CD8-positive, alpha-beta memory T cell (primary cell): ENCODE measurements at regions not wholly inside any gene's neighbourhood (a gene's known extent, or its start where the extent isn't known, plus 50 kb on each side); places are given as distances from the start of the nearest gene placed in this dataset.
"Not testable (repeated sequence)": the region's sequence is repeated elsewhere in the genome, so short reads cannot be mapped to it uniquely, and the experiment has no call there.

ENCODE experiments used
- CTCF ChIA-PET: fragments of 350-600 bp; sonication (Branson Sonifier 250); formaldehyde crosslinking; loops from one replicate; lab custom pipeline; 2021; ENCODE audit warnings: antibody characterized with exemption; lab: Charles Lee
- POLR2A ChIA-PET: fragments of 350-600 bp; sonication (Branson Sonifier 250); formaldehyde crosslinking; loops from one replicate; lab custom pipeline; 2021; ENCODE audit warnings: antibody characterized with exemption; lab: Charles Lee
- DNase-seq, 5 donors: peaks; one replicate each; pipeline versions ENCODE4 v3.0.0 to v3.0.0-alpha.2; 2020 to 2022; ENCODE audit warnings: mixed read lengths in 1 of 5
- H3K27ac ChIP-seq: one replicate; pipeline ENCODE4 v1.7.0; 2013; ENCODE audit warnings: low read depth, mild to moderate bottlenecking, low read length, moderate library complexity
- H3K27me3 ChIP-seq: 2 replicates; pipeline ENCODE4 v1.7.0; 2013; ENCODE audit warnings: low read length, mild to moderate bottlenecking; ENCODE audit not compliant: insufficient read depth, poor library complexity, severe bottlenecking
- H3K36me3 ChIP-seq: 2 replicates; pipeline ENCODE4 v1.7.0; 2013; ENCODE audit warnings: mild to moderate bottlenecking, low read length, moderate library complexity; ENCODE audit not compliant: insufficient read depth
- H3K4me1 ChIP-seq: 2 replicates; pipeline ENCODE4 v1.7.0; 2013; ENCODE audit warnings: mild to moderate bottlenecking, low read length, moderate library complexity; ENCODE audit not compliant: insufficient read depth
- H3K4me3 ChIP-seq: 2 replicates; pipeline ENCODE4 v1.7.0; 2013; ENCODE audit warnings: mild to moderate bottlenecking, low read length
- H3K9me3 ChIP-seq: 2 replicates; pipeline ENCODE4 v1.7.0; 2013; ENCODE audit warnings: mild to moderate bottlenecking, low read length
- H3K27ac Mint-ChIP-seq, 8 donors: one replicate each; pipeline ENCODE4 v1.8.0; 2020 to 2021; ENCODE audit warnings: mixed read lengths in 8 of 8, mild to moderate bottlenecking in 6 of 8, inconsistent platforms in 3 of 8, moderate library complexity in 3 of 8
- H3K27me3 Mint-ChIP-seq, 2 donors: one replicate each; pipeline ENCODE4 v1.8.0; 2020 to 2021; ENCODE audit warnings: mixed read lengths in 2 of 2, mild to moderate bottlenecking in 1 of 2, moderate library complexity in 1 of 2
- H3K36me3 Mint-ChIP-seq, 3 donors: one replicate each; pipeline ENCODE4 v1.8.0; 2020 to 2021; ENCODE audit warnings: mixed read lengths in 3 of 3, inconsistent platforms in 1 of 3, mild to moderate bottlenecking in 1 of 3
- H3K4me1 Mint-ChIP-seq, 3 donors: one replicate each; pipeline ENCODE4 v1.8.0; 2020 to 2021; ENCODE audit warnings: mixed read lengths in 3 of 3, inconsistent platforms in 1 of 3, mild to moderate bottlenecking in 1 of 3
- H3K4me3 Mint-ChIP-seq, 7 donors: one replicate each; pipeline ENCODE4 v1.8.0; 2020 to 2021; ENCODE audit warnings: mixed read lengths in 7 of 7, mild to moderate bottlenecking in 6 of 7, moderate library complexity in 4 of 7, inconsistent platforms in 2 of 7
- H3K9me3 Mint-ChIP-seq, 5 donors: one replicate each; pipeline ENCODE4 v1.8.0; 2020 to 2022; ENCODE audit warnings: mixed read lengths in 5 of 5, mild to moderate bottlenecking in 3 of 5, moderate library complexity in 2 of 5, inconsistent platforms in 1 of 5

DNA sequence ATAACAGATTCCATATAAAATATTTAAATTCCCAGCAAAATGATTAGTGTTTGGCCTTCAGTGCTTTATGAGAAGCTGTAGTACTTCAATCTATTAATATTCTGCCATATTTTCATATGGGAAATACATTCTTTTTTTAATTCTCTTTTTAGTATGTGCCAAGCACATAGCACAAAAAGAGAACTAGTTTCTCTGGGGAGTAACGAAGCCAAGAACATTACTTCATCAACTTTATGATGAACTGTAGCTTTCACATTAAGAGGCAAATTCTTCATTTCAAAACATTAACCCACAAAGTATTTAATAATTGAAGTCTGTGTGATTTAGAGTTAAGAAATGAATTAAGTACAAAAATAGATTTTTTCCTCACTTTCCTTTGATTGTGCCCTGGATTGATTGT is 281.0 kb upstream of the EYS start:
- Mint-ChIP-seq H3K4me1 (no peaks in the 10 kb centered on the region), H3K4me3 (no peak overlapping the region), H3K27ac (no peak overlapping the region), H3K9me3 (peaks cover 6 to 31% (median 10%) of the 10 kb centered on the region in 5 donors), H3K36me3 (no peaks in the 10 kb centered on the region), H3K27me3 (peaks cover 0 to 1% of the 10 kb centered on the region in 2 donors)
- DNase-seq, result no peak
- Histone ChIP-seq H3K27ac (no peak overlapping the region), H3K36me3 (no peaks in the 10 kb centered on the region), H3K4me1 (no peaks in the 10 kb centered on the region), H3K4me3 (no peak overlapping the region), H3K9me3 (no peaks in the 10 kb centered on the region), H3K27me3 (no peaks in the 10 kb centered on the region)
- POLR2A ChIA-PET, result no interaction called here
- CTCF ChIA-PET, result no interaction called here

DNA sequence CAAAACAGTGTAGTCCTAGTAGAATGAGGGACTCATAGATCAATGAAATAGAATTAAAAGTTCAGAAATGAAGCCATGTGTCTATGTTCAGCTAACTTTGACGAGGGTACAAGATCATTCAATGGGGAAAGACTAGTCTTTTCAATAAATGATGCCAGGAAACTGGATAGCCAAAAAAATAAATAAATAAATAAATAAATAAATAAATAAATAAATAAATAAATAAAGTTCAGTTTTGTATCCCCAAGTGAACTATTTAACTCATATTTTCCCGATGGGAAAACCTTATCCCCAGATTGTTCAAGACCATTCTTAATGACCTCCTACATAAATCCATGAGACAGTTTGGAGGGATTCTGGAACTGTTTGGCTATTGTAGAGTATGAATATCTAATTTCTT is 277.1 kb upstream of the EYS start:
- CTCF ChIA-PET, result no interaction called here
- Mint-ChIP-seq H3K36me3 (peaks cover 0 to 1% (median 0%) of the 10 kb centered on the region in 3 donors), H3K4me3 (no peak overlapping the region), H3K27me3 (no peaks in the 10 kb centered on the region), H3K4me1 (no peaks in the 10 kb centered on the region), H3K27ac (no peak overlapping the region), H3K9me3 (peaks cover 10 to 52% (median 12%) of the 10 kb centered on the region in 5 donors)
- no peak for DNase-seq
- H3K27me3 ChIP-seq, result no peaks in the 10 kb centered on the region
- H3K9me3 ChIP-seq, result no peaks in the 10 kb centered on the region
- no peaks in the 10 kb centered on the region for H3K36me3 ChIP-seq
- POLR2A ChIA-PET, result no interaction called here
- no peak overlapping the region for H3K4me3 ChIP-seq
- no peak overlapping the region for H3K27ac ChIP-seq
- no peaks in the 10 kb centered on the region for H3K4me1 ChIP-seq

DNA sequence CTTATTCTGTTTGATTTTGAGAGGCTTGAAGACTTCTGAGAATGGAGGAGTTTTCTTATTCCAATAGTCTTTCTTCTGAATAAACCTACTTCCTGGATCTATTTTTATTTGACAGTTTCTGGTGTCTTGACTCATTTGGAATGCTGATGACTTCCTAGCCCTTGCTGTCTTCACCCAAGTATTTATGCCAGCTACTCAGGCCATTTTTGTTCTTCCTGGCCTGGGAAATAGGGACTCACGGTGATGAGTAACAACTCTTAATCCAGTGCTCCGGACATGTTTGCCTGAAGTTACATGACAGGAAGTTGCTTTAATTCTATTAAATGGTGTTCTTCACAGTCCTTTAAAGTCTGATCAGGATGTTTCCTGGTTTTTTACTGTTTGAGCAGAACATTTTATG is 272.1 kb upstream of the EYS start:
- no peaks in the 10 kb centered on the region for H3K27me3 Mint-ChIP-seq
- H3K9me3 Mint-ChIP-seq, result peaks cover 8 to 38% (median 16%) of the 10 kb centered on the region in 5 donors
- DNase-seq, result no peak
- Histone ChIP-seq H3K4me1 (no peaks in the 10 kb centered on the region), H3K9me3 (no peaks in the 10 kb centered on the region), H3K27ac (no peak overlapping the region), H3K4me3 (no peak overlapping the region), H3K36me3 (no peaks in the 10 kb centered on the region), H3K27me3 (no peaks in the 10 kb centered on the region)
- ChIA-PET POLR2A (no interaction called here), CTCF (no interaction called here)
- no peaks in the 10 kb centered on the region for H3K4me1 Mint-ChIP-seq
- peaks cover 0 to 1% (median 0%) of the 10 kb centered on the region in 3 donors for H3K36me3 Mint-ChIP-seq
- H3K27ac Mint-ChIP-seq, result no peak overlapping the region
- no peak overlapping the region for H3K4me3 Mint-ChIP-seq

DNA sequence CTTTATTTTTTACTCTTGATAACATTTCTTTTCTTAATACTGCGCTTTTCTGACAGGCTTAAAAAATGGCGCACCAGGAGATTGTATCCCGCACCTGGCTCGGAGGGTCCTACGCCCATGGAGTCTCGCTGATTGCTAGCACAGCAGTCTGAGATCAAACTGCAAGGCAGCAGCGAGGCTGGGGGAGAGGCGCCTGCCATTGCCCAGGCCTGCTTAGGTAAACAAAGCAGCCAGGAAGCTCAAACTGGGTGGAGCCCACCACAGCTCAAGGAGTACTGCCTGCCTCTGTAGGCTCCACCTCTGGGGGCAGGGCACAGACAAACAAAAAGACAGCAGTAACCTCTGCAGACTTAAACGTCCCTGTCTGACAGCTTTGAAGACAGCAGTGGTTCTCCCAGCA is 264.2 kb upstream of the EYS start:
- not testable (repeated sequence) for H3K27ac ChIP-seq

GRCh38 chr6:65964261-65964660 is 257.2 kb upstream of the EYS start:
- Mint-ChIP-seq H3K9me3 (peaks cover 1 to 30% (median 3%) of the 10 kb centered on the region in 5 donors), H3K4me1 (no peaks in the 10 kb centered on the region), H3K27ac (no peak overlapping the region), H3K4me3 (no peak overlapping the region), H3K36me3 (no peaks in the 10 kb centered on the region), H3K27me3 (no peaks in the 10 kb centered on the region)
- no peaks in the 10 kb centered on the region for H3K27me3 ChIP-seq
- no peak overlapping the region for H3K4me3 ChIP-seq
- no peak overlapping the region for H3K27ac ChIP-seq
- H3K36me3 ChIP-seq, result no peaks in the 10 kb centered on the region
- DNase-seq, result no peak
- H3K4me1 ChIP-seq, result no peaks in the 10 kb centered on the region
- H3K9me3 ChIP-seq, result no peaks in the 10 kb centered on the region
- ChIA-PET POLR2A (no interaction called here), CTCF (no interaction called here)

More for the DNA sequence above, 264.2 kb upstream of the EYS start:
- H3K4me1 ChIP-seq, POLR2A ChIA-PET, H3K36me3 ChIP-seq, H3K9me3 ChIP-seq, H3K27me3 ChIP-seq, H3K4me3 Mint-ChIP-seq, H3K4me1 Mint-ChIP-seq, H3K4me3 ChIP-seq, DNase-seq, H3K27me3 Mint-ChIP-seq, H3K36me3 Mint-ChIP-seq, CTCF ChIA-PET, H3K27ac Mint-ChIP-seq: not testable (repeated sequence)
- H3K9me3 Mint-ChIP-seq, result peaks cover 5 to 14% (median 10%) of the 10 kb centered on the region in 5 donors

DNA sequence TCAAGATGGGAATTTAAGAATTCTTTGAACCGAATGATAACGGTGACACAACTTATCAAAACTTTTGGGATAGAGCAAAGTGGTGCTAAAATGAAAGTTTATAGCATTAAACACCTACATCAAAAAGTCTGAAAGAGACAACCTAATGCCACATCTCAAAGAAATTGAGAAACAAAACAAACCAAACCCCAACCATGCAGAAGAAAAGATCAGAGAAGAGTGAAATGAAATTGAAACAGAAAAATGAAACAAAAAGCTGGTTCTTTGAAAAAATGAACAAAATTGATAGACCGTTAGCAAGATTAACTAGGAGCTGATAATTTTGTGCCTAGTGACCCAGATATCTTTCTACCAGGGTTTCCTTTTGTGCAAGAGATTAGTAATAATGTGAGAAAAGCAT is 248.0 kb upstream of the EYS start:
- H3K4me3 Mint-ChIP-seq, result no peak overlapping the region
- Histone ChIP-seq H3K9me3 (no peaks in the 10 kb centered on the region), H3K27ac (no peak overlapping the region), H3K4me1 (no peaks in the 10 kb centered on the region), H3K36me3 (no peaks in the 10 kb centered on the region), H3K27me3 (no peaks in the 10 kb centered on the region), H3K4me3 (no peak overlapping the region)
- peaks cover 3 to 21% (median 7%) of the 10 kb centered on the region in 5 donors for H3K9me3 Mint-ChIP-seq
- ChIA-PET POLR2A (no interaction called here), CTCF (no interaction called here)
- H3K27me3 Mint-ChIP-seq, result no peaks in the 10 kb centered on the region
- no peaks in the 10 kb centered on the region for H3K36me3 Mint-ChIP-seq
- no peaks in the 10 kb centered on the region for H3K4me1 Mint-ChIP-seq
- no peak for DNase-seq
- no peak overlapping the region for H3K27ac Mint-ChIP-seq

- Histone ChIP-seq H3K27me3 (no peaks in the 10 kb centered on the region), H3K9me3 (no peaks in the 10 kb centered on the region), H3K36me3 (no peaks in the 10 kb centered on the region), H3K4me3 (no peak overlapping the region), H3K27ac (no peak overlapping the region), H3K4me1 (no peaks in the 10 kb centered on the region)
- Mint-ChIP-seq H3K27ac (no peak overlapping the region), H3K9me3 (peaks cover 3 to 28% (median 13%) of the 10 kb centered on the region in 5 donors), H3K4me1 (no peaks in the 10 kb centered on the region), H3K36me3 (no peaks in the 10 kb centered on the region), H3K4me3 (no peak overlapping the region), H3K27me3 (peaks cover 0 to 2% of the 10 kb centered on the region in 2 donors)
- CTCF ChIA-PET, result no interaction called here
- POLR2A ChIA-PET, result no interaction called here
- no peak for DNase-seq
These were observed 241.0 kb upstream of the EYS start for GRCh38 chr6:65948062-65948461.

DNA sequence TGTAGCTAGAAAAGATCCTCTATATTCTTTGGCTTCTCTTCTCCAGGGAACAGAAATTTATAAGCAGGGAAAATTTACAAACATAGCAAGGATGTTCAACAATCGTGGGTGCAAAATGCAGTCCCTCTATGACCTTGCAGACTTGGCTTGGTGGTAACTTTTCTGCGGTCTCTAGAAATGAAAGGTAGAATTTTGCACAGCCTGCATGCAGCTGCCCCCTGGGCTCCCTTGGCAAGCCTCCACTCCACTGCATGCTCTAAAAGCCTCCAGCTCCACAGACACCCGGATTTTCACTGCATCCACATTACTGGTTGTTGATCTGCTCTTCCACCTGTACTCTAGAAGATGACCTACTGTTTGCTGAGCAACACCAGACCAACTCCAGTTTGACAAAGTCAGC is 236.5 kb upstream of the EYS start:
- H3K27ac Mint-ChIP-seq, result no peak overlapping the region
- POLR2A ChIA-PET, result no interaction called here
- no peak overlapping the region for H3K4me3 Mint-ChIP-seq

GRCh38 chr6:65943051-65943450 is 236.0 kb upstream of the EYS start:
- POLR2A ChIA-PET, result no interaction called here

More for the DNA sequence above, 236.5 kb upstream of the EYS start:
- H3K27me3 Mint-ChIP-seq, result peaks cover 0 to 2% of the 10 kb centered on the region in 2 donors
- no peaks in the 10 kb centered on the region for H3K4me1 Mint-ChIP-seq
- H3K27me3 ChIP-seq, result no peaks in the 10 kb centered on the region
- H3K9me3 Mint-ChIP-seq, result peaks cover 2 to 32% (median 11%) of the 10 kb centered on the region in 5 donors
- no peaks in the 10 kb centered on the region for H3K9me3 ChIP-seq
- no peaks in the 10 kb centered on the region for H3K36me3 ChIP-seq
- H3K4me3 ChIP-seq, result no peak overlapping the region
- no peaks in the 10 kb centered on the region for H3K36me3 Mint-ChIP-seq
- DNase-seq, result no peak
- H3K27ac ChIP-seq, result no peak overlapping the region
- CTCF ChIA-PET, result no interaction called here
- no peaks in the 10 kb centered on the region for H3K4me1 ChIP-seq

More at GRCh38 chr6:65943051-65943450, 236.0 kb upstream of the EYS start:
- Histone ChIP-seq H3K27ac (no peak overlapping the region), H3K36me3 (no peaks in the 10 kb centered on the region), H3K4me3 (no peak overlapping the region), H3K27me3 (no peaks in the 10 kb centered on the region), H3K4me1 (no peaks in the 10 kb centered on the region), H3K9me3 (no peaks in the 10 kb centered on the region)
- Mint-ChIP-seq H3K4me3 (no peak overlapping the region), H3K27ac (no peak overlapping the region), H3K4me1 (no peaks in the 10 kb centered on the region), H3K27me3 (peaks cover 0 to 2% of the 10 kb centered on the region in 2 donors), H3K9me3 (peaks cover 2 to 31% (median 11%) of the 10 kb centered on the region in 5 donors), H3K36me3 (no peaks in the 10 kb centered on the region)
- CTCF ChIA-PET, result no interaction called here
- DNase-seq, result no peak
